GM23338 (cell line): ENCODE measurements at regions not wholly inside any gene's neighbourhood (a gene's known extent, or its start where the extent isn't known, plus 50 kb on each side); places are given as distances from the start of the nearest gene placed in this dataset.

Source experiments
- CREB1 ChIP-seq: fragments of 250-450 bp; sonication (Bioruptor Pico); IDR thresholded peaks from 2 replicates; pipeline ENCODE4 v1.5.0; 2020; ENCODE audit warnings: low read depth, mild to moderate bottlenecking, moderate library complexity
- EZH2phosphoT487 ChIP-seq: fragments of 200-600 bp; sonication (generic); IDR thresholded peaks from one replicate; pipeline ENCODE4 v1.8.1; 2018; ENCODE audit warnings: antibody characterized with exemption; ENCODE audit not compliant: unreplicated experiment
- JUNB ChIP-seq: IDR thresholded peaks from one replicate; pipeline ENCODE4 v1.6.1; 2016; ENCODE audit warnings: antibody characterized with exemption; ENCODE audit not compliant: unreplicated experiment
- POLR2AphosphoS5 ChIP-seq: IDR thresholded peaks from 2 replicates; pipeline ENCODE4 v1.6.1; 2016; ENCODE audit warnings: antibody characterized with exemption, low read depth
- TF ChIP-seq, protein P1 (sequence below), 2 experiments: fragments of 200-600 bp in 1 of 2; sonication (generic) in 1 of 2; conservative IDR thresholded peaks; 2 replicates each; pipeline versions ENCODE4 v1.5.1 to v1.6.1; 2016 to 2017; ENCODE audit warnings: antibody characterized with exemption in 2 of 2, low read depth in 2 of 2, mild to moderate bottlenecking in 2 of 2, moderate library complexity in 1 of 2
- TF ChIP-seq, protein P2 (sequence below): IDR thresholded peaks from one replicate; pipeline ENCODE4 v1.6.1; 2018; ENCODE audit warnings: antibody characterized with exemption; ENCODE audit not compliant: unreplicated experiment

DNA sequence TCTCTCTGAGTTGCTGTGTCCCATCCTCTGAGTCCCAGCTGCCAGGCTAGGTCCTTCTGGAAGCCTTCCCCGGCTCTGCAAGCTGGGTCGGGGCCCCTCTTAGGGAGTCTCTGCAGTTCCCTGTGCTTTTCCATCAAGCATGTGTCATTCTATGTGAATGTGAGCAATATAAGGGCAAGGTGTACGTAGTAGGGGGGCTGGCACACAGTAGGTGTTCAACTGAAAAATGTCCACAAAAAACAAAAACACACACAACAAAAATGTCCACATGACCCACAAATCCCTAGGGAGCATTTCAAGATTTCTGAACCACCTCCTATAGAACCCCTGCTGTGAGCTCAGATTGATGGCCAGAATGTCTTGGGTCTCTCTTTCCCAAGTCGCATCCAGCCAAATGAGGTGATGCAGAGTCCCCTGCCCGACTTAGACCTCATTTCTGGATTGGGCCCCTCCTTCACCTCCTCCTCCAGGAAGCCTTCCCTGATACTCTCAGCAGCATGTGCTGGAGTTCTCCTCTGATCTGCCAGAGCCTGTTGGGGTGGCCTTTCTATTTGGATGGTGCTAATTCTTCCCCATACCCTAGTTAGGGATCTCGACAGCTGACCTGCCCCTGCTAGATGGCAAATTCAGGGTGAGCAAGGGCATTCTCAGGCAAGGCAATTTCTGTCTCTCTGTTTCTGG, 196.1 kb upstream of the LHX5 start:
- TF ChIP-seq, protein P1, sequence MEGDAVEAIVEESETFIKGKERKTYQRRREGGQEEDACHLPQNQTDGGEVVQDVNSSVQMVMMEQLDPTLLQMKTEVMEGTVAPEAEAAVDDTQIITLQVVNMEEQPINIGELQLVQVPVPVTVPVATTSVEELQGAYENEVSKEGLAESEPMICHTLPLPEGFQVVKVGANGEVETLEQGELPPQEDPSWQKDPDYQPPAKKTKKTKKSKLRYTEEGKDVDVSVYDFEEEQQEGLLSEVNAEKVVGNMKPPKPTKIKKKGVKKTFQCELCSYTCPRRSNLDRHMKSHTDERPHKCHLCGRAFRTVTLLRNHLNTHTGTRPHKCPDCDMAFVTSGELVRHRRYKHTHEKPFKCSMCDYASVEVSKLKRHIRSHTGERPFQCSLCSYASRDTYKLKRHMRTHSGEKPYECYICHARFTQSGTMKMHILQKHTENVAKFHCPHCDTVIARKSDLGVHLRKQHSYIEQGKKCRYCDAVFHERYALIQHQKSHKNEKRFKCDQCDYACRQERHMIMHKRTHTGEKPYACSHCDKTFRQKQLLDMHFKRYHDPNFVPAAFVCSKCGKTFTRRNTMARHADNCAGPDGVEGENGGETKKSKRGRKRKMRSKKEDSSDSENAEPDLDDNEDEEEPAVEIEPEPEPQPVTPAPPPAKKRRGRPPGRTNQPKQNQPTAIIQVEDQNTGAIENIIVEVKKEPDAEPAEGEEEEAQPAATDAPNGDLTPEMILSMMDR (conservative IDR thresholded peaks at IDR 0.05; ENCODE audit: low read depth in 2 of 2): no peak
- TF ChIP-seq EZH2phosphoT487 (no peak), POLR2AphosphoS5 (no peak), JUNB (no peak), CREB1 (CRISPR knock-in tag) (no peak)
- TF ChIP-seq, protein P2, sequence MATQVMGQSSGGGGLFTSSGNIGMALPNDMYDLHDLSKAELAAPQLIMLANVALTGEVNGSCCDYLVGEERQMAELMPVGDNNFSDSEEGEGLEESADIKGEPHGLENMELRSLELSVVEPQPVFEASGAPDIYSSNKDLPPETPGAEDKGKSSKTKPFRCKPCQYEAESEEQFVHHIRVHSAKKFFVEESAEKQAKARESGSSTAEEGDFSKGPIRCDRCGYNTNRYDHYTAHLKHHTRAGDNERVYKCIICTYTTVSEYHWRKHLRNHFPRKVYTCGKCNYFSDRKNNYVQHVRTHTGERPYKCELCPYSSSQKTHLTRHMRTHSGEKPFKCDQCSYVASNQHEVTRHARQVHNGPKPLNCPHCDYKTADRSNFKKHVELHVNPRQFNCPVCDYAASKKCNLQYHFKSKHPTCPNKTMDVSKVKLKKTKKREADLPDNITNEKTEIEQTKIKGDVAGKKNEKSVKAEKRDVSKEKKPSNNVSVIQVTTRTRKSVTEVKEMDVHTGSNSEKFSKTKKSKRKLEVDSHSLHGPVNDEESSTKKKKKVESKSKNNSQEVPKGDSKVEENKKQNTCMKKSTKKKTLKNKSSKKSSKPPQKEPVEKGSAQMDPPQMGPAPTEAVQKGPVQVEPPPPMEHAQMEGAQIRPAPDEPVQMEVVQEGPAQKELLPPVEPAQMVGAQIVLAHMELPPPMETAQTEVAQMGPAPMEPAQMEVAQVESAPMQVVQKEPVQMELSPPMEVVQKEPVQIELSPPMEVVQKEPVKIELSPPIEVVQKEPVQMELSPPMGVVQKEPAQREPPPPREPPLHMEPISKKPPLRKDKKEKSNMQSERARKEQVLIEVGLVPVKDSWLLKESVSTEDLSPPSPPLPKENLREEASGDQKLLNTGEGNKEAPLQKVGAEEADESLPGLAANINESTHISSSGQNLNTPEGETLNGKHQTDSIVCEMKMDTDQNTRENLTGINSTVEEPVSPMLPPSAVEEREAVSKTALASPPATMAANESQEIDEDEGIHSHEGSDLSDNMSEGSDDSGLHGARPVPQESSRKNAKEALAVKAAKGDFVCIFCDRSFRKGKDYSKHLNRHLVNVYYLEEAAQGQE: no peak
